Esophagus squamous epithelium (tissue), 5 donors: ENCODE measurements at regions not wholly inside any gene's neighbourhood (a gene's known extent, or its start where the extent isn't known, plus 50 kb on each side); places are given as distances from the start of the nearest gene placed in this dataset.

Experiments used
- DNase-seq: peaks from one replicate; lab custom pipeline; 2025; lab: John Stamatoyannopoulos, UW
- H3K27ac ChIP-seq, 4 donors: fragments of 200-600 bp; sonication (generic); one replicate each; pipeline ENCODE4 v1.5.1; 2016 to 2019; ENCODE audit warnings: mild to moderate bottlenecking in 1 of 4
- H3K27me3 ChIP-seq, 4 donors: fragments of 200-600 bp; sonication (generic); 1 replicate in 3 of 4; 2 replicates in 1 of 4; pipeline versions ENCODE4 v1.5.1 to v1.6.0; 2017 to 2021; ENCODE audit warnings: antibody characterized with exemption in 1 of 4
- H3K36me3 ChIP-seq, 3 donors: fragments of 200-600 bp; sonication (generic); one replicate each; pipeline ENCODE4 v1.5.1; 2016 to 2019
- H3K4me1 ChIP-seq, 3 donors: fragments of 200-600 bp; sonication (generic); one replicate each; pipeline ENCODE4 v1.5.1; 2017 to 2019
- H3K4me3 ChIP-seq, 4 donors: fragments of 200-600 bp; sonication (generic); 1 replicate in 3 of 4; 2 replicates in 1 of 4; pipeline ENCODE4 v1.5.1; 2016 to 2019; ENCODE audit warnings: mild to moderate bottlenecking in 2 of 4, moderate library complexity in 1 of 4
- H3K9me3 ChIP-seq, 3 donors: fragments of 200-600 bp; sonication (generic); one replicate each; pipeline ENCODE4 v1.5.1; 2016 to 2019
- POLR2A ChIP-seq, 4 donors: fragments of 450-650 bp; IDR thresholded peaks; one replicate each; pipeline ENCODE4 v1.6.1; 2017; ENCODE audit warnings: antibody characterized with exemption in 4 of 4, mild to moderate bottlenecking in 4 of 4, moderate library complexity in 3 of 4
- WGBS, 2 donors: methylation state at CpG; one replicate each; pipeline ENCODE4 v1.1.5; 2018; 5-methylcytosine and 5-hydroxymethylcytosine counted together
- intact Hi-C: fragments of 100-400 bp; cut with DNase I; formaldehyde crosslinking; loops from one replicate; pipeline ENCODE4 v1.15.0; 2022
- TF ChIP-seq, protein P1 (sequence below), 6 experiments: fragments of 450-650 bp in 4 of 6; fragments of 200-600 bp in 2 of 6; sonication (generic) in 2 of 6; IDR thresholded peaks; one replicate each; pipeline ENCODE4 v1.5.1; 2016 to 2019; ENCODE audit warnings: antibody characterized with exemption in 6 of 6, mild to moderate bottlenecking in 4 of 6, moderate library complexity in 4 of 6
- donor health status: DM: yes; HTN: yes; CAD: no.

DNA sequence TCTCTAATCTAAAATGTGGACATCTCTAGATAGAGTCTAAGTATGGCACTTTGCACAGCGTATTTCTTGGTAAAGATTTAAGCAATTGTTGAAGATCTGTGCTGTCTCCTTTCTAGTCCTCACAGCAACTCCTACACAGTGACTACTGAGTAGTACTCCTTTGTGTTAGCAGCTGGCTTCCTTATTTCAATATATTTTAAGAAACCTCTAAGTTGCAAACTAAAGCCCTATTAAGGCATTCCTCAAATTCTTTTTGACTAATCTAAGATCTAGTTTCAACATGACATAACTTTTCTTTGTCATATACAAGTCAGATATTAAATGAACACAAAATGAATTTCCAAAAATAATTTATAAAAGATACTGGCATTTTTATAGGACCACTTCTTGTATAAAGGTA lies 121.8 kb upstream of the DNAJC10 start:
- DNase-seq: no peak
- Histone ChIP-seq H3K9me3 (no peaks in the 10 kb centered on the region), H3K27ac (no peak overlapping the region), H3K4me3 (no peak overlapping the region), H3K4me1 (peaks cover 0 to 8% (median 0%) of the 10 kb centered on the region in 3 donors), H3K36me3 (no peaks in the 10 kb centered on the region), H3K27me3 (no peaks in the 10 kb centered on the region)
- TF ChIP-seq, protein P1, sequence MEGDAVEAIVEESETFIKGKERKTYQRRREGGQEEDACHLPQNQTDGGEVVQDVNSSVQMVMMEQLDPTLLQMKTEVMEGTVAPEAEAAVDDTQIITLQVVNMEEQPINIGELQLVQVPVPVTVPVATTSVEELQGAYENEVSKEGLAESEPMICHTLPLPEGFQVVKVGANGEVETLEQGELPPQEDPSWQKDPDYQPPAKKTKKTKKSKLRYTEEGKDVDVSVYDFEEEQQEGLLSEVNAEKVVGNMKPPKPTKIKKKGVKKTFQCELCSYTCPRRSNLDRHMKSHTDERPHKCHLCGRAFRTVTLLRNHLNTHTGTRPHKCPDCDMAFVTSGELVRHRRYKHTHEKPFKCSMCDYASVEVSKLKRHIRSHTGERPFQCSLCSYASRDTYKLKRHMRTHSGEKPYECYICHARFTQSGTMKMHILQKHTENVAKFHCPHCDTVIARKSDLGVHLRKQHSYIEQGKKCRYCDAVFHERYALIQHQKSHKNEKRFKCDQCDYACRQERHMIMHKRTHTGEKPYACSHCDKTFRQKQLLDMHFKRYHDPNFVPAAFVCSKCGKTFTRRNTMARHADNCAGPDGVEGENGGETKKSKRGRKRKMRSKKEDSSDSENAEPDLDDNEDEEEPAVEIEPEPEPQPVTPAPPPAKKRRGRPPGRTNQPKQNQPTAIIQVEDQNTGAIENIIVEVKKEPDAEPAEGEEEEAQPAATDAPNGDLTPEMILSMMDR (IDR thresholded peaks at IDR 0.05): no peak
- no peak for TF ChIP-seq POLR2A (IDR thresholded peaks at IDR 0.05)
- WGBS, 2 donors: 82 to 85% methylated on average over 1 of the region's 1 CpG
- intact Hi-C loops: no loop called here

DNA sequence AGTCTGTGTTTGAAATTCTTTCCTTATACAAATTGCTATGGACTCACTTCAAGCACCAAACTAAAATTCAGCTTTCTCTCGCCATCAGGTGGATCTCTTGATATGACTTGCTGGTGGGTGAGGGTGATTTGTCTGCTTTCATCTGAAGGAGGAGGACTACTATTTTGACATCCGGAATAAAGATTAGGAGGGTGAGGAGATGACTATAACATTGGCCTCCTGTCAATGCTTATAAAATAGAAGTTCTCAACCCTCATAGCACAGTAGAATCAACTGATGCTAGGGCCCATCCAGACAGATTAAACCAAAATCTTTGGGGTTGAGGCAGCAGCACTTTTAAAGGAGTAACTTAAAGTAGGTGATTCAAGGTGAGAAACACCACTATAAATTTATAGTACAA lies 120.4 kb upstream of the DNAJC10 start:
- no peak overlapping the region for H3K27ac ChIP-seq
- TF ChIP-seq POLR2A (IDR thresholded peaks at IDR 0.05): no peak
- TF ChIP-seq, protein P1 (IDR thresholded peaks at IDR 0.05): no peak
- H3K36me3 ChIP-seq: no peaks in the 10 kb centered on the region
- WGBS, 2 donors: 68 to 77% methylated on average over 2 of the region's 2 CpGs
- peaks cover 0 to 8% (median 0%) of the 10 kb centered on the region in 3 donors for H3K4me1 ChIP-seq
- no peak overlapping the region for H3K4me3 ChIP-seq
- DNase-seq: no peak
- H3K9me3 ChIP-seq: no peaks in the 10 kb centered on the region
- intact Hi-C loops: no loop called here
- H3K27me3 ChIP-seq: no peaks in the 10 kb centered on the region

DNA sequence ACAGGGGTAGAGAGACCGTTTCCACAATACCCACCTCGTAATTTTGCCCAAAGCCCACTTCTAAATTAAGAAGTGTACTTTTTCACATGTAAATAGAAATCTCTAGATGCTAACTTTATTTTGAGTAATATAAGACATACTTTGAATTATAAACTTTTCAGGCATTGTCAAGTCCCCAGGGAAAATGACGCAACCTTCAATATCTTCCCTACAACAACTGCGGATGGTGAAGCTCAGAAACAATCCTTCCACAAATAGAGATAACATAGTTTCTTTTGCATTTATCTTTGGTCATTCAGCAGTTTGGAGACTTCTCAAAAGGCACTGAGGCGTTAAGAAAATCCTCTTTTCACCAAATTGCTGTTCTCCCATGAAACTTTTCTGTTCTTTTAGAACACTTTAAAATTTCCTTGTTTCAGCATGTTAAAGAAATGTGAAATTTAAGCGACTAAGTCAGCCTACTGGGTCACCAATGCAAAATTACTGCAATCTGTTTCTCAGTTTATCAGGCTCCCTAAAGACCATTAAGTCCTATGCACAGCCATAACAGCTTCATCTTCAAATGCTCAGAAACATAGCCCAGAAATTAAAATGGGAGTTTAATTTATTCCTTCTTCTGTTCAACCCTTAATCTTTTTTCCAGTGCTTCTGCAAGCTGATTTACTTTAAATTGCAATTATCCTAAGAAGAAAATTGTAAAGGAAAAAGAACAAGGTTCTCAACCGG lies 118.3 kb upstream of the DNAJC10 start:
- WGBS, 2 donors: 74 to 75% methylated on average over 7 of the region's 7 CpGs
- intact Hi-C loops: no loop called here
- no peak for DNase-seq

DNA sequence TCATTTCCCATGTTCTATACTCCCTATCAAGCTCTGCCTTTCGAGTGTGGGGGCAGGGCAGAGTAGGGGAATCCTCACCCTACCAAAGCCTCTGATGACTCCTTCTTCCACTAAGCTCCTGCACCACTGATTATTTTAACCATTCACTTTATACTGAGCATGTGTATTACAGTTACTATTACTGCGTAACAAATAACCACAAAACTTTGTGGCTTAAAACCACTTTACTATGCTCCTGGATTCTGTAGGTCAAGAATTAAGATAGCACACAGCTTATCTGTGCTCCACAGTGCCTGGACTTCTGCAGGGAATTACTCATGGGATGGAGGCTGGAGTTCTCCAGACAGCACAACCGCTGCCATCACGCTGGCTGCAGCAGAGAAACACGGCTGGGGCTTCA lies 117.4 kb upstream of the DNAJC10 start:
- Histone ChIP-seq H3K36me3 (no peaks in the 10 kb centered on the region), H3K4me3 (no peak overlapping the region), H3K4me1 (no peaks in the 10 kb centered on the region), H3K27ac (no peak overlapping the region), H3K9me3 (no peaks in the 10 kb centered on the region), H3K27me3 (no peaks in the 10 kb centered on the region)
- TF ChIP-seq, protein P1 (IDR thresholded peaks at IDR 0.05): no peak
- TF ChIP-seq POLR2A (IDR thresholded peaks at IDR 0.05): no peak
- intact Hi-C loops: no loop called here
- DNase-seq: no peak
- WGBS, 2 donors: 89 to 92% methylated on average over 5 of the region's 5 CpGs

More for the DNA sequence above, 118.3 kb upstream of the DNAJC10 start:
- Histone ChIP-seq H3K27me3 (no peaks in the 10 kb centered on the region), H3K36me3 (no peaks in the 10 kb centered on the region), H3K4me1 (peaks cover 0 to 7% (median 0%) of the 10 kb centered on the region in 3 donors), H3K4me3 (no peak overlapping the region), H3K9me3 (no peaks in the 10 kb centered on the region), H3K27ac (no peak overlapping the region)
- TF ChIP-seq, protein P1 (IDR thresholded peaks at IDR 0.05): no peak
- TF ChIP-seq POLR2A (IDR thresholded peaks at IDR 0.05): no peak

DNA sequence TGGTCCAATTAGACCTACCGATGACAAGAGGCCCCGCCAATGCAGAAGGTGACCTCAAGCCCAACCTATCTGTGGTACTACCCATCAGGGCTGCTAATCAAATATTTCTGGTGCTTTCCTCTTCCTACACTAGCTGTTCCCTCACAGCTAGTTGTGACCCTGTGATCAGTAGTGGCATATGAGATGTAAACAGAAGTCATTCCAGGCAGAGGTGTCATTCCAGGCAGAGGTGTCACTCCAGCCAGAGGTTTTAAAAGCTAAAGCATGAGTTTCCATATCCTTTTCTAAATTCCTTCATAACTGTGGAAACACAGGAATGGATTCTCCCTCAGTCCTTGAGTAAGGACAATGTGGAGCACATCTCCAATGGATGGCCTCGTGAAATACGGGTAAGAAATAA lies 110.9 kb upstream of the DNAJC10 start:
- H3K27me3 ChIP-seq: no peaks in the 10 kb centered on the region
- intact Hi-C loops: no loop called here
- H3K27ac ChIP-seq: no peak overlapping the region
- no peak overlapping the region for H3K4me3 ChIP-seq
- no peaks in the 10 kb centered on the region for H3K9me3 ChIP-seq
- TF ChIP-seq POLR2A (IDR thresholded peaks at IDR 0.05): no peak
- TF ChIP-seq, protein P1 (IDR thresholded peaks at IDR 0.05): no peak
- no peaks in the 10 kb centered on the region for H3K4me1 ChIP-seq
- WGBS, 2 donors: 88 to 98% methylated on average over 2 to 4 of the region's 4 CpGs
- no peaks in the 10 kb centered on the region for H3K36me3 ChIP-seq
- no peak for DNase-seq
